ENCODE measurements at regions not wholly inside any gene's neighbourhood (a gene's known extent, or its start where the extent isn't known, plus 50 kb on each side); places are given as distances from the start of the nearest gene placed in this dataset.

DNA sequence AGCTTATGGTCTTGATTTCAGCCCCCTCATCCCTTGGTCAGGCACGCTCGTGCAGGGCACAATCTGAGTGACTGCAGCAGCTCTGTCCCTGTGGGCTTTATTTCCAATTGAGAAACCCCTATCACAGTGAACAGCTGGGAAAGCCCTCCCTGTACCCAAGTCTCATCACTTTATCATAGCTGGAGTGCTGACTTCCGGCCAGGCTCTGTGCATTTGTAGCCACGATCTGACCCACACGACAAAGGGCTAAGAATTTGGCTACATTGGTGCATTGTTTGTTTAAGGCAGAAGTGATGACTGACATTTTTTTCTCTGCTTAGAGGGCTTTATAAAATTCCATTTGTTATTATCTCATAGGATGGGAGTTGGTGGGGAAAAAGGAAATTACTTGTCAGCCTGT lies 184.4 kb downstream of the KCNS3 start:
- Histone ChIP-seq H3K36me3 (ENCODE audit: control insufficient read depth in 4 of 4, insufficient read depth in 3 of 4, low read depth in 1 of 4, low read length in 3 of 4) (no peaks in the 10 kb centered on the region), H3K9ac (ENCODE audit: low read depth in 1 of 2, low read length in 2 of 2) (no peak overlapping the region), H3K27ac (ENCODE audit: low read depth in 1 of 2, low read length in 2 of 2) (no peak overlapping the region), H3K4me3 (ENCODE audit: low read depth in 1 of 3, low read length in 3 of 3) (no peak overlapping the region), H3K27me3 (ENCODE audit: control insufficient read depth in 4 of 4, insufficient read depth in 4 of 4, low read length in 3 of 4) (peaks cover 0 to 2% (median 0%) of the 10 kb centered on the region in 4 donors), H3K9me3 (ENCODE audit: control insufficient read depth in 4 of 4, low read length in 3 of 4) (no peaks in the 10 kb centered on the region), H3K4me1 (ENCODE audit: control insufficient read depth in 4 of 4, insufficient read depth in 4 of 4, low read length in 3 of 4) (no peaks in the 10 kb centered on the region)
- 47% methylated on average over 5 of the region's 5 CpGs for WGBS
- peak; percentile 52 for TF ChIP-seq NR2F2 (IDR thresholded peaks at IDR 0.05)
- TF ChIP-seq, protein P1, sequence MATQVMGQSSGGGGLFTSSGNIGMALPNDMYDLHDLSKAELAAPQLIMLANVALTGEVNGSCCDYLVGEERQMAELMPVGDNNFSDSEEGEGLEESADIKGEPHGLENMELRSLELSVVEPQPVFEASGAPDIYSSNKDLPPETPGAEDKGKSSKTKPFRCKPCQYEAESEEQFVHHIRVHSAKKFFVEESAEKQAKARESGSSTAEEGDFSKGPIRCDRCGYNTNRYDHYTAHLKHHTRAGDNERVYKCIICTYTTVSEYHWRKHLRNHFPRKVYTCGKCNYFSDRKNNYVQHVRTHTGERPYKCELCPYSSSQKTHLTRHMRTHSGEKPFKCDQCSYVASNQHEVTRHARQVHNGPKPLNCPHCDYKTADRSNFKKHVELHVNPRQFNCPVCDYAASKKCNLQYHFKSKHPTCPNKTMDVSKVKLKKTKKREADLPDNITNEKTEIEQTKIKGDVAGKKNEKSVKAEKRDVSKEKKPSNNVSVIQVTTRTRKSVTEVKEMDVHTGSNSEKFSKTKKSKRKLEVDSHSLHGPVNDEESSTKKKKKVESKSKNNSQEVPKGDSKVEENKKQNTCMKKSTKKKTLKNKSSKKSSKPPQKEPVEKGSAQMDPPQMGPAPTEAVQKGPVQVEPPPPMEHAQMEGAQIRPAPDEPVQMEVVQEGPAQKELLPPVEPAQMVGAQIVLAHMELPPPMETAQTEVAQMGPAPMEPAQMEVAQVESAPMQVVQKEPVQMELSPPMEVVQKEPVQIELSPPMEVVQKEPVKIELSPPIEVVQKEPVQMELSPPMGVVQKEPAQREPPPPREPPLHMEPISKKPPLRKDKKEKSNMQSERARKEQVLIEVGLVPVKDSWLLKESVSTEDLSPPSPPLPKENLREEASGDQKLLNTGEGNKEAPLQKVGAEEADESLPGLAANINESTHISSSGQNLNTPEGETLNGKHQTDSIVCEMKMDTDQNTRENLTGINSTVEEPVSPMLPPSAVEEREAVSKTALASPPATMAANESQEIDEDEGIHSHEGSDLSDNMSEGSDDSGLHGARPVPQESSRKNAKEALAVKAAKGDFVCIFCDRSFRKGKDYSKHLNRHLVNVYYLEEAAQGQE (IDR thresholded peaks at IDR 0.05), result no peak
- TF ChIP-seq RAD21 (IDR thresholded peaks at IDR 0.05), result no peak
- no peak for TF ChIP-seq EGR1 (IDR thresholded peaks at IDR 0.05; ENCODE audit: low read depth in 2 of 2)
- TF ChIP-seq, protein P2, sequence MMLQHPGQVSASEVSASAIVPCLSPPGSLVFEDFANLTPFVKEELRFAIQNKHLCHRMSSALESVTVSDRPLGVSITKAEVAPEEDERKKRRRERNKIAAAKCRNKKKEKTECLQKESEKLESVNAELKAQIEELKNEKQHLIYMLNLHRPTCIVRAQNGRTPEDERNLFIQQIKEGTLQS (IDR thresholded peaks at IDR 0.05), result no peak
- no peak for DNase-seq (ENCODE audit: low spot score)

DNA sequence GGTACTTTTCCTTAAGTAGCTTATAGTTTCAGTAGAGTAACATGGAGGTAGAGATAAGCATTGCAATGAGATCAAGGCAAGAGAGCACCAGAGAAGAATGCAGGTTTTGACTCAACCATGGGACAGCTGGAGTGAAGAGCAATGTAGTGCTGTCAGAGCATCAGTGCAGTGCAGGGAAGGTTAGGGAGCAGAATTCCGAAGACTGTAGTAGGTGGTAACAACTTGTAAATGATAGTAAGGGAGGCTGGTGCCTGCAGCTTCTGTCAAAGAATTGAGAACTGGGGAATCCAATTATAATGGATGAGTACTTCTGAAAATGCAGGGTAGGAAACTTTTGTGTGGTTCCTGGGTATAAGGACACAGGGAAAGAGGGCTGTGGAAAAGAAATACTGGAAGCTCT lies 183.2 kb downstream of the KCNS3 start:
- no peak for TF ChIP-seq YY1 (IDR thresholded peaks at IDR 0.05)
- no peak for TF ChIP-seq HNF4G (IDR thresholded peaks at IDR 0.05)
- TF ChIP-seq, protein P3, sequence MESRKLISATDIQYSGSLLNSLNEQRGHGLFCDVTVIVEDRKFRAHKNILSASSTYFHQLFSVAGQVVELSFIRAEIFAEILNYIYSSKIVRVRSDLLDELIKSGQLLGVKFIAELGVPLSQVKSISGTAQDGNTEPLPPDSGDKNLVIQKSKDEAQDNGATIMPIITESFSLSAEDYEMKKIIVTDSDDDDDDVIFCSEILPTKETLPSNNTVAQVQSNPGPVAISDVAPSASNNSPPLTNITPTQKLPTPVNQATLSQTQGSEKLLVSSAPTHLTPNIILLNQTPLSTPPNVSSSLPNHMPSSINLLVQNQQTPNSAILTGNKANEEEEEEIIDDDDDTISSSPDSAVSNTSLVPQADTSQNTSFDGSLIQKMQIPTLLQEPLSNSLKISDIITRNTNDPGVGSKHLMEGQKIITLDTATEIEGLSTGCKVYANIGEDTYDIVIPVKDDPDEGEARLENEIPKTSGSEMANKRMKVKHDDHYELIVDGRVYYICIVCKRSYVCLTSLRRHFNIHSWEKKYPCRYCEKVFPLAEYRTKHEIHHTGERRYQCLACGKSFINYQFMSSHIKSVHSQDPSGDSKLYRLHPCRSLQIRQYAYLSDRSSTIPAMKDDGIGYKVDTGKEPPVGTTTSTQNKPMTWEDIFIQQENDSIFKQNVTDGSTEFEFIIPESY (IDR thresholded peaks at IDR 0.05), result no peak
- no peak for TF ChIP-seq TAF1 (conservative IDR thresholded peaks at IDR 0.05)
- TF ChIP-seq, protein P4, sequence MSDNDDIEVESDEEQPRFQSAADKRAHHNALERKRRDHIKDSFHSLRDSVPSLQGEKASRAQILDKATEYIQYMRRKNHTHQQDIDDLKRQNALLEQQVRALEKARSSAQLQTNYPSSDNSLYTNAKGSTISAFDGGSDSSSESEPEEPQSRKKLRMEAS (IDR thresholded peaks at IDR 0.05), result no peak
- TF ChIP-seq, protein P2 (IDR thresholded peaks at IDR 0.05), result no peak
- TF ChIP-seq JUND (IDR thresholded peaks at IDR 0.05), result no peak
- TF ChIP-seq, protein P1 (IDR thresholded peaks at IDR 0.05), result no peak
- TF ChIP-seq, protein P5, sequence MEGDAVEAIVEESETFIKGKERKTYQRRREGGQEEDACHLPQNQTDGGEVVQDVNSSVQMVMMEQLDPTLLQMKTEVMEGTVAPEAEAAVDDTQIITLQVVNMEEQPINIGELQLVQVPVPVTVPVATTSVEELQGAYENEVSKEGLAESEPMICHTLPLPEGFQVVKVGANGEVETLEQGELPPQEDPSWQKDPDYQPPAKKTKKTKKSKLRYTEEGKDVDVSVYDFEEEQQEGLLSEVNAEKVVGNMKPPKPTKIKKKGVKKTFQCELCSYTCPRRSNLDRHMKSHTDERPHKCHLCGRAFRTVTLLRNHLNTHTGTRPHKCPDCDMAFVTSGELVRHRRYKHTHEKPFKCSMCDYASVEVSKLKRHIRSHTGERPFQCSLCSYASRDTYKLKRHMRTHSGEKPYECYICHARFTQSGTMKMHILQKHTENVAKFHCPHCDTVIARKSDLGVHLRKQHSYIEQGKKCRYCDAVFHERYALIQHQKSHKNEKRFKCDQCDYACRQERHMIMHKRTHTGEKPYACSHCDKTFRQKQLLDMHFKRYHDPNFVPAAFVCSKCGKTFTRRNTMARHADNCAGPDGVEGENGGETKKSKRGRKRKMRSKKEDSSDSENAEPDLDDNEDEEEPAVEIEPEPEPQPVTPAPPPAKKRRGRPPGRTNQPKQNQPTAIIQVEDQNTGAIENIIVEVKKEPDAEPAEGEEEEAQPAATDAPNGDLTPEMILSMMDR (IDR thresholded peaks at IDR 0.05; ENCODE audit: low read depth, low read length, missing input control), result no peak
- TF ChIP-seq EGR1 (IDR thresholded peaks at IDR 0.05; ENCODE audit: low read depth in 2 of 2), result no peak
- no peak for TF ChIP-seq FOXA2 (IDR thresholded peaks at IDR 0.05)
- TF ChIP-seq RAD21 (IDR thresholded peaks at IDR 0.05), result no peak
- TF ChIP-seq HNF4A (conservative IDR thresholded peaks at IDR 0.05), result no peak
- TF ChIP-seq SP1 (IDR thresholded peaks at IDR 0.05), result no peak
- TF ChIP-seq NR2F2 (IDR thresholded peaks at IDR 0.05), result no peak
- TF ChIP-seq FOXA1 (IDR thresholded peaks at IDR 0.05), result no peak
- no peaks in the 10 kb centered on the region for H3K9me3 ChIP-seq (ENCODE audit: control insufficient read depth in 4 of 4, low read length in 3 of 4)
- H3K9ac ChIP-seq (ENCODE audit: low read depth in 1 of 2, low read length in 2 of 2), result no peak overlapping the region
- H3K4me1 ChIP-seq (ENCODE audit: control insufficient read depth in 4 of 4, insufficient read depth in 4 of 4, low read length in 3 of 4), result no peaks in the 10 kb centered on the region
- peaks cover 0 to 2% (median 0%) of the 10 kb centered on the region in 4 donors for H3K27me3 ChIP-seq (ENCODE audit: control insufficient read depth in 4 of 4, insufficient read depth in 4 of 4, low read length in 3 of 4)
- DNase-seq (ENCODE audit: low spot score), result no peak
- H3K36me3 ChIP-seq (ENCODE audit: control insufficient read depth in 4 of 4, insufficient read depth in 3 of 4, low read depth in 1 of 4, low read length in 3 of 4), result no peaks in the 10 kb centered on the region
- H3K4me3 ChIP-seq (ENCODE audit: low read depth in 1 of 3, low read length in 3 of 3), result no peak overlapping the region
- no peak overlapping the region for H3K27ac ChIP-seq (ENCODE audit: low read depth in 1 of 2, low read length in 2 of 2)
- 65% methylated on average over 1 of the region's 1 CpG for WGBS

Measured in liver (tissue), 8 donors.